ENCODE measurements at regions not wholly inside any gene's neighbourhood (a gene's known extent, or its start where the extent isn't known, plus 50 kb on each side); places are given as distances from the start of the nearest gene placed in this dataset.

- no peak for TF ChIP-seq CBX3 (IDR thresholded peaks at IDR 0.05; ENCODE audit: borderline replicate concordance in 1 of 2, low read length in 2 of 2)
- no peak for TF ChIP-seq POLR2A (conservative IDR thresholded peaks at IDR 0.05)
- no peak for TF ChIP-seq CTCF (IDR thresholded peaks at IDR 0.05 in 2 of 3, conservative IDR thresholded peaks at IDR 0.05 in 1 of 3; ENCODE audit: insufficient read depth in 2 of 3, low read depth in 1 of 3, low read length in 3 of 3)
- no peak for TF ChIP-seq NONO (IDR thresholded peaks at IDR 0.05; ENCODE audit: low read depth in 2 of 2, low read length in 1 of 2)
- no peak for TF ChIP-seq EGR1 (conservative IDR thresholded peaks at IDR 0.05)
Measured at GRCh38 chr22:23516304-23516703, 63.8 kb downstream of the IGLL1 start.

Data from K562 (cell line).